Astrocyte of the spinal cord (primary cell): ENCODE measurements at regions not wholly inside any gene's neighbourhood (a gene's known extent, or its start where the extent isn't known, plus 50 kb on each side); places are given as distances from the start of the nearest gene placed in this dataset.

ENCODE experiments used
- DNase-seq: peaks from one replicate; pipeline ENCODE4 v3.0.0; 2011; ENCODE audit warnings: low read depth, low spot score
- H3K4me3 ChIP-seq: 2 replicates; pipeline ENCODE4 v1.5.1; 2011; ENCODE audit warnings: low read depth, mild to moderate bottlenecking, low read length, moderate library complexity
- in situ Hi-C: cut with HindIII; loops from 2 replicates; pipeline ENCODE4 v1.10.0; 2017; ENCODE audit warnings: low sequenced_read_pairs
- TF ChIP-seq, protein P1 (sequence below): IDR thresholded peaks from 2 replicates; pipeline ENCODE4 v1.5.1; 2012; ENCODE audit warnings: low read depth, mild to moderate bottlenecking, low read length, inconsistent platforms

- H3K4me3 ChIP-seq = no peak overlapping the region
- TF ChIP-seq, protein P1, sequence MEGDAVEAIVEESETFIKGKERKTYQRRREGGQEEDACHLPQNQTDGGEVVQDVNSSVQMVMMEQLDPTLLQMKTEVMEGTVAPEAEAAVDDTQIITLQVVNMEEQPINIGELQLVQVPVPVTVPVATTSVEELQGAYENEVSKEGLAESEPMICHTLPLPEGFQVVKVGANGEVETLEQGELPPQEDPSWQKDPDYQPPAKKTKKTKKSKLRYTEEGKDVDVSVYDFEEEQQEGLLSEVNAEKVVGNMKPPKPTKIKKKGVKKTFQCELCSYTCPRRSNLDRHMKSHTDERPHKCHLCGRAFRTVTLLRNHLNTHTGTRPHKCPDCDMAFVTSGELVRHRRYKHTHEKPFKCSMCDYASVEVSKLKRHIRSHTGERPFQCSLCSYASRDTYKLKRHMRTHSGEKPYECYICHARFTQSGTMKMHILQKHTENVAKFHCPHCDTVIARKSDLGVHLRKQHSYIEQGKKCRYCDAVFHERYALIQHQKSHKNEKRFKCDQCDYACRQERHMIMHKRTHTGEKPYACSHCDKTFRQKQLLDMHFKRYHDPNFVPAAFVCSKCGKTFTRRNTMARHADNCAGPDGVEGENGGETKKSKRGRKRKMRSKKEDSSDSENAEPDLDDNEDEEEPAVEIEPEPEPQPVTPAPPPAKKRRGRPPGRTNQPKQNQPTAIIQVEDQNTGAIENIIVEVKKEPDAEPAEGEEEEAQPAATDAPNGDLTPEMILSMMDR = no peak
- in situ Hi-C loops = no loop called here
- DNase-seq = no peak
These were observed 164.9 kb upstream of the SETMAR start for GRCh38 chr3:4138150-4138785.

GRCh38 chr3:4138786-4139431, 164.3 kb upstream of the SETMAR start:
- DNase-seq = no peak
- TF ChIP-seq, protein P1 = no peak
- in situ Hi-C loops = no loop called here
- H3K4me3 ChIP-seq = no peak overlapping the region

DNA sequence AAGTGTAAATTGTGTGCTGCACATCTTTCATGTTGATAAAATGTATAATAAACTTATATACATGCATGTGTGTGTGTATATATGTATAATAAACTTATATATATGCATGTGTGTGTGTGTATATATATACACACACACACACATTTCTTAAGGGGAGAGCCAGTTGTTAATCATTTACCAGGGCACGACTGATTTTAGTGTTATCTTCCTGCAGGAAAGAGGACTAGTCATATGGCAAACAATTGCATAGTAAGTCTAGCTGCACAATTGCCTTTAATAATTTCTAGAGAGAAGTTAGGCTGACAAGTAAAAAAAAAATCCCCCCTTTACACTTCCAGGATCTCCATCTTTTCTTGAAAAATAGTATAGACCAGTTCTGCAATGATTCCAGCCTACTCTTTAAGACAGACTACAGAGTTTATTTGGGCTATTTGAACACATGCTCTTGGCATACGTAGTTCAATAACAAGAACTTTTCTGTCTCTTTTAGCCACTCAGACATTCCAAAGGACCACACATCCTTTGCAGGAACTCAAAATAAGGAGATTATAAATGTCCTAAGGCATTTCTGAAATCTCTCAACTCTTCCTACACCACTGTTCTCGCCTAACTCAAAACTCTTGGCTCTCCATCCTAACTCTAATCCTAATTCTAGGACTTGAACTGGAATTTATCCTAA, 163.6 kb upstream of the SETMAR start:
- DNase-seq = no peak
- in situ Hi-C loops = no loop called here
- TF ChIP-seq, protein P1 = no peak
- H3K4me3 ChIP-seq = no peak overlapping the region

DNA sequence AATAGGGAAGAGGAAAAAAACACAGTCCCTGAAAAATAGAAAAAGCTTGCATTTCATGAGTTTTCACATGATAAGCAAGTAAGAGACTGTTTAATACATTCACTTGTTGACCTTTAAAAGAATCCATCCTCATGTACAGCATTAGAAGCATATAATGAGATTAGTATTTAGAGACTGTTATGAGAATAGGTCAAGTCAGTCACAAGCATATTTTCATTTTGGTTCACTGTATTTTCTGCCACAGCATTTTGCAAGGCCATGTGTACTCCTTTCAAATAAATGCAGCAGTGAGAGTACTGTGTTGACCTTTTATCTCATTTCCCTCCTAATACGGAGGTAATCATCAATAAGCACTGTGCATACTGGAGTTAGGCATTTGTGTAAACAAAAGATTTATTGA, 162.2 kb upstream of the SETMAR start:
- no peak overlapping the region for H3K4me3 ChIP-seq
- DNase-seq = no peak
- TF ChIP-seq, protein P1 = no peak
- in situ Hi-C loops = no loop called here

GRCh38 chr3:4147556-4148118, 155.5 kb upstream of the SETMAR start:
- H3K4me3 ChIP-seq = no peak overlapping the region
- TF ChIP-seq, protein P1 = no peak
- DNase-seq = no peak
- in situ Hi-C loops = no loop called here

DNA sequence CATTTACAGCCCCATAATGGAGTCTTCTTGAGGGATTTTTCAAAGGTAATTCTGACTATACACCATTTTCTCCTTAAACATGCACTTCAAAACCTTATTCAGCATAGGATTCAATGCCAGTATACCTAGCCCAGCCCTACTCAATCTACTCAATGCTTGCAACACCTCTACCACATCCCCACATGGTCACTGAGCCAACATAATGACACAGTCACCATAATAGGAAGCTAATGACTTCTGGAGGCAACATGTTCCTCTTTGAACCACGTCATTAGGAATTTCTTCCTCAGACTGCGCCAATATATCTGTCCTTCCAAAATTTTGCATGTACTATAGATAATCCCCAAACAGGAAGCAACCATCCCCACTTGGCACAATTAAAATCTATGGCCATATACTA, 153.9 kb upstream of the SETMAR start:
- DNase-seq = no peak
- TF ChIP-seq, protein P1 = no peak
- in situ Hi-C loops = no loop called here
- H3K4me3 ChIP-seq = no peak overlapping the region
